ENCODE measurements at regions not wholly inside any gene's neighbourhood (a gene's known extent, or its start where the extent isn't known, plus 50 kb on each side); places are given as distances from the start of the nearest gene placed in this dataset.
"Not testable (repeated sequence)": the region's sequence is repeated elsewhere in the genome, so short reads cannot be mapped to it uniquely, and the experiment has no call there.

GRCh38 chr18:51458861-51459260 is 261.4 kb upstream of the MEX3C start:
- DNase-seq (ENCODE audit: low spot score), result no peak

GRCh38 chr18:51461956-51462355 is 264.5 kb upstream of the MEX3C start:
- DNase-seq (ENCODE audit: low spot score), result no peak

- no peak for DNase-seq (ENCODE audit: low spot score)
Observed at GRCh38 chr18:51463483-51464136, 266.1 kb upstream of the MEX3C start.

- no peak for DNase-seq (ENCODE audit: low spot score)
Observed at GRCh38 chr18:51478908-51479307, 281.4 kb upstream of the MEX3C start.

GRCh38 chr18:51479736-51480135 is 282.3 kb upstream of the MEX3C start:
- DNase-seq (ENCODE audit: low spot score), result no peak

GRCh38 chr18:51480407-51481261 is 283.2 kb upstream of the MEX3C start:
- DNase-seq (ENCODE audit: low spot score), result no peak

GRCh38 chr18:51486735-51487366 is 289.4 kb upstream of the MEX3C start:
- no peak for DNase-seq (ENCODE audit: low spot score)

GRCh38 chr18:51490417-51490816 is 292.9 kb upstream of the MEX3C start:
- no peak for DNase-seq (ENCODE audit: low spot score)

GRCh38 chr18:51490860-51491259 is 293.4 kb upstream of the MEX3C start:
- no peak for DNase-seq (ENCODE audit: low spot score)

- no peak for DNase-seq (ENCODE audit: low spot score)
Observed at GRCh38 chr18:51491678-51492372, 294.3 kb upstream of the MEX3C start.

GRCh38 chr18:51498085-51498855 is 300.8 kb upstream of the MEX3C start:
- DNase-seq (ENCODE audit: low spot score), result no peak

GRCh38 chr18:51503351-51503750 is 305.9 kb upstream of the MEX3C start:
- no peak for DNase-seq (ENCODE audit: low spot score)

- no peak for DNase-seq (ENCODE audit: low spot score)
Observed at GRCh38 chr18:51506811-51507210, 309.3 kb upstream of the MEX3C start.

- DNase-seq (ENCODE audit: low spot score), result not testable (repeated sequence)
Observed at GRCh38 chr18:51508410-51508809, 310.9 kb upstream of the MEX3C start.

GRCh38 chr18:51510020-51510419 is 312.5 kb upstream of the MEX3C start:
- DNase-seq (ENCODE audit: low spot score), result no peak

- no peak for DNase-seq (ENCODE audit: low spot score)
Observed at GRCh38 chr18:51513517-51513916, 316.0 kb upstream of the MEX3C start.

GRCh38 chr18:51514128-51514527 is 316.6 kb upstream of the MEX3C start:
- DNase-seq (ENCODE audit: low spot score), result no peak

GRCh38 chr18:51516478-51517038 is 319.1 kb upstream of the MEX3C start:
- no peak for DNase-seq (ENCODE audit: low spot score)

GRCh38 chr18:51519571-51519970 is 322.1 kb upstream of the MEX3C start:
- no peak for DNase-seq (ENCODE audit: low spot score)

- no peak for DNase-seq (ENCODE audit: low spot score)
Observed at GRCh38 chr18:51520676-51521180, 323.2 kb upstream of the MEX3C start.

- no peak for DNase-seq (ENCODE audit: low spot score)
Observed at GRCh38 chr18:51522338-51522737, 324.9 kb upstream of the MEX3C start.

Measured in AG08396 (cell line).